ENCODE measurements at regions not wholly inside any gene's neighbourhood (a gene's known extent, or its start where the extent isn't known, plus 50 kb on each side); places are given as distances from the start of the nearest gene placed in this dataset.
"Not testable (repeated sequence)": the region's sequence is repeated elsewhere in the genome, so short reads cannot be mapped to it uniquely, and the experiment has no call there.

DNA sequence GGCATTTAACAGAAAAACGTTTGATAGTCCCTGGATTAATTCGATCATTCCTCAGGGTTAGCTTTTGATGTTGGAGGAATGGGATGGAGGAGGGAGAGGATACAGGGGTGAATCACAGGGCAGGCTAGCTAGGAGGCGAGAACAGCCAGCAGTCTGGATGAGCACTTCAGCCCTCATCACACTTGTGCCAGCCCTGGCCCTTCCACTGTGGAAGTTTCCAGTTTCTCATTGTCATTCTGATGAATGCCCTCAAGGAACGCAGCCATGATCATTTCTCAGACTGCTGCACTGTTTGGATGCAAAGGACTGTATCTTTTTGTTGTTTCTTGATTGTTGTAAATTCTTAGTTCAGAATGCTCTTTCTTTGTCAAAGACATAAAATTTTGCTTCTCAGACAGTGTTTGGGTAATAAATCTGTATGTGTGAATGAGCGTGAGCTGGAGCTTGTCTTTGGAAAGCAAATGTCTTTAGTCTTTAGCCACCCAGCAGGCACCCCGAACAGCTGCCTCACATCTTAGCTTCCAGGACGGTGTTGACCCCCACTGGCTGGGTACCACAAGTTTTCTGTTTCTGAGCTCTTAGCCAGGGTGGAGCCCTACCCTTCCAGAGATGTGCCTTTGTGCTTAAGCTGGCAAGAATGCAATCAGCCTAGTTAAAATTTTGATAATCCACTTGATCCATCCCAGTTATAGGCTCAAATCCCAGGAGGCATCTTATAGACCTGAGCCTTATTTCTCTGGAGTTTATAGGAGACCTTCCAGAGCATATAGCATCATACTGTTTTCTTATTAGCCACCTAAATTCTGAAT is 121.1 kb downstream of the PDCD6IP start:
- no peak for DNase-seq (ENCODE audit: low read depth in 2 of 2)

GRCh38 chr3:33920511-33920910 is 122.1 kb downstream of the PDCD6IP start:
- no peak for DNase-seq (ENCODE audit: low read depth in 2 of 2)

DNA sequence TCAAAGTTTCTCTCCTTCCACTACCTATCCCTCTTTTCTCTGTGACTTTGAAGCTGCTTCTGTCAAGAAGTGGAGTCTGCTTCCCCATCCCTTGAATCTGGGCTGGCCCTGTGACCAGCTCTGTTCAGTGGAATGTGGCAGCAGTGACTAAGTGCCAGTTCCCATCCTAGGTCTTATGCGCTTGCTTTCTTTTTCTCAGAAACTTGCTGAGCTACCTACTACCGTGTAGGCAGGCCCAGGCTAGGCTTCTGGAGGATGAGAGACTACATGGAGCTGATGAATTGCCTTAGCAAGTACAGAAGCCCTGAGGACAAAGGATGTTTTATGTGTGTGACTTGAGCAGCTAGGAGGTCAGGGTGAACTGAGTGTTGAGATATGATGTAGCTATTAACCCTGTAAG is 123.2 kb downstream of the PDCD6IP start:
- no peak for DNase-seq (ENCODE audit: low read depth in 2 of 2)

DNA sequence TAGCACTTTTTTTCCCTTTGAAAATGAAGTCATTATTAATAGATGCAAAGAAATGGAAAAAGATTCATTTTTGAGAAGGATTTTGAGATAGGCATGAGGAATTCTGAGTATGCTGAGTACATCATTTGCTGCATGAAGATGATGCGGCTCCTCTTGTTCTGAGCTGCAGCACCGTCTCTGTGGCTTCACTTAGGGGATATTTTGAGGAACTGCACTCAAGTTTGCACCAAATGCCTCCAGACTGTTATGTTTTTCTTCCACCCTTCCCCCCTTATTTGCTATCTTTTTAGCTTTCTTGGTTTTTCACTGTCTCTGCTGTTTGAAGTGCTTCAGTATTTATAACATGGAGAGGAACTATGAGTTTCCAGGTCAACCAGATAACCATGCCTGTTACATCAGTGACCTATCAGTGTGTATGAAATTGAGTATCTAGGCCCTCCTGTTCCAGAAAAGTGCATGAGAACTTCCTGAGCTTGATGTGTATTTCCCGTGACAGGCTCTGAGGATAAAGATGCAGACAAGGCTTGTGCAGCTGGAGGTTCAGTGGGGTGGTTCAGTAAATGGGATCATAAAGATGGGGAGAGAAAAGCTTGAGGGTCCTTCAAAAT is 128.7 kb downstream of the PDCD6IP start:
- no peak for DNase-seq (ENCODE audit: low read depth in 2 of 2)

DNA sequence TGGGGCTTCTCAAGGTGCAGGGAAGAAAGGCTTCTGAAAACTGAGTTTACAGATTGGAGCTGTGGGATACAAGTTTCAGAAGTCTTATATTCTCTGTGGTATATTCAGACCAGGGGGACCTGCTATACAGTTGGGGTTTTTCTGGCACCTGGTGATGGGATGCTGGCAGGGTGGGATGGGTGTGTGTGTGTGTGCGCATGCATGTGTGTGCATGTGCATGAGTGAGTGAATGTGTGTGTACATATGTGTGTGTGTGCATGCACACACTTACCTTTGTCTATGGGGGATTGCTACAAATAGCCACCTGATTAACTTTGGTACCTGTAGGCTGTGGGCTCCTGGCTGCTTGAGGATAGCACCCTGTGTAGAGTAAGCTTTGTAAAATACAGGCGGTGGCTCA is 131.4 kb downstream of the PDCD6IP start:
- no peak for DNase-seq (ENCODE audit: low read depth in 2 of 2)

DNA sequence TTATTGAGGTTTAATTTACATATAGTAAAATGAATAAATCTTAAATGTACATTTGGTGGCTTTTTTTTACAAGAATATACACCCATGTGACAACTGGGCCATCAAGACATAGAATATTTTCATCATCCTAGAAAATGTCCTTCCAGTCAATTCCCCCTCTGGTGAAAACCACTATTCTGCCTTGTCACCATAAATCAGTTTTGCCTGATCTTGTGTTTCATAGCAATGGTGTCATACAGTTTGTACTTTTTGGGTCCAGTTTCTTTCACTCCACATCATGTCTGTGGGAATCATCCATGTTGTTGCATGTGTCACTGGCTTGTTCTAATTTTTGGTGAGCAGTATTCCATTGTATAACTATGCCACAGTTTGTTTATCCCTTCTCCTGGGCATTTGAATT is 133.1 kb downstream of the PDCD6IP start:
- no peak for DNase-seq (ENCODE audit: low read depth in 2 of 2)

- no peak for DNase-seq (ENCODE audit: low read depth in 2 of 2)
These were observed 133.8 kb downstream of the PDCD6IP start for GRCh38 chr3:33932010-33932764.

DNA sequence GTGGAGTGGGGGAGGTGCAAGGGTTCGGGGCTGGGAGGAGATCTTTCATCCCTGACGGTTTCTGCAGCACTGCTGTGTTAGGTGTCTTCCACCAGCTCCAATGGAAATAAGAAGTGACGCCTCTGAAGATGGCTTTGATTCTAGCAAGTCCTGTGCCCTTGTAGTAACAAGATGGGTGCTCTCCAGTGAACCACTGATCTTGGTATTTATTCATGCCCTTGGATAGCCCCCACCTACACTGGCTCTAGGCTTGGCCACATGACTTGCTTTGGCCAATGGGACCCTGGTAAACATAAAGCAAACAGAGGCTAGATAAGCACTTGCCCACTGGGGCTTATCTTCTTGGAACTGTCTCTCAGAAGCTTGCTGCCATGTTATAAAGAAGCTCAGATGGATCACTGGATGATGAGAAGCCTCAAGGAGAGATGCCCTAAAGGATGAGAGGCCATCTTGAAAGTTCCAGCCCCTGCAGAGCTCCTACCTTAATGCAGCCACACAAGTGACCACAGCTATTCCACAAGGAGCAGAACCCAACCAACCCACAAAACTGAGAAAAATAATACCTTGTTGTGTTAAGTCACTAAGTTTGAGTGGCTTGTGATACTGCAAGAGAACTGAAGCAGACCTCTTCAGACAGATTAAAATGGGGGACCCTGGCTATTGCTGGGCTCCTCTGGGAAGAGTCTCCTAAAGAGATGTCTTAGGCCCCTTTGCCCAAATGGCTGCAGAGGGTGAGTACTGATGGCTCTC is 137.9 kb downstream of the PDCD6IP start:
- no peak for DNase-seq (ENCODE audit: low read depth in 2 of 2)

- no peak for DNase-seq (ENCODE audit: low read depth in 2 of 2)
These were observed 138.6 kb downstream of the PDCD6IP start for GRCh38 chr3:33936921-33937525.

GRCh38 chr3:33937628-33938027 is 139.2 kb downstream of the PDCD6IP start:
- no peak for DNase-seq (ENCODE audit: low read depth in 2 of 2)

DNA sequence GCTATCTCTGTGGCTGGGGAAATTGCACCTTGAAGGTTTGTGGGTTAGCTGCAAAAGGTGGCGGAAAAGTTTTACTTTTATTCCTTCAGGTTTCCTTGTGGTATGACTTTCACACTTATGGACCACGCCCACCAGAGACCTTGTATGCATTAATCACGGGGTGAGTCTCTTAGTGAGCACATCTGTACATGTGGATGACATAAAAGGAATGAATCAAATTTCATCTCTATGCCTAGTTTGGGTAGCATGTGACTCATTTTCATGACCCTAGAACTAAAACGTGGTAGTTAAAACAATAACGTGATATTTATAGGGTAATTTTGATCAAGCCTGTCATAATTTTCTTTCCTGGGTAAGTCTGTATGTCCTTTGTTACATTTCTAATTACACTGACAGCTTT is 141.7 kb downstream of the PDCD6IP start:
- peak in 1 of 2 donors; percentile 4 for DNase-seq (ENCODE audit: low read depth in 2 of 2)

- DNase-seq (ENCODE audit: low read depth in 2 of 2) = no peak
These were observed 142.3 kb downstream of the PDCD6IP start for GRCh38 chr3:33940736-33941135.

DNA sequence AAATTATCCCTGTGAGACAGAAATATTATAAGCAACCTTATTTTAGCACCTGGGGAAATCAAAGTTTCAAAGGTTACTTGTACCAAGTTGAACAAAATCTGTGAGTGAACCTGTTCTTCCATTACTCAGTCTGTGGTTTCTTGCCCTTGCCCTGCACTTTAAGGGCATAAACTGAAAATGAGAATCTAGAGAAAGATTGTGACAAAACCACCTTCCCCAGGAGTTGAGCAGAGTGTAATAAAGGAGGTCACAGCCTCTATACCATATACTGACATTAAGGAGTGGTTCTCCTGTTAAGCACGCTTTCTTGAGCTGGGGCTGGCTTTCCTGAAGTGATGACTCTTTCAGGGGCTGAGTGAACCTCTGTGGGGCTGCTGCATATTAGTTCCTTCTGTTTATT is 143.4 kb downstream of the PDCD6IP start:
- DNase-seq (ENCODE audit: low read depth in 2 of 2) = peak in 1 of 2 donors; percentile 1

DNA sequence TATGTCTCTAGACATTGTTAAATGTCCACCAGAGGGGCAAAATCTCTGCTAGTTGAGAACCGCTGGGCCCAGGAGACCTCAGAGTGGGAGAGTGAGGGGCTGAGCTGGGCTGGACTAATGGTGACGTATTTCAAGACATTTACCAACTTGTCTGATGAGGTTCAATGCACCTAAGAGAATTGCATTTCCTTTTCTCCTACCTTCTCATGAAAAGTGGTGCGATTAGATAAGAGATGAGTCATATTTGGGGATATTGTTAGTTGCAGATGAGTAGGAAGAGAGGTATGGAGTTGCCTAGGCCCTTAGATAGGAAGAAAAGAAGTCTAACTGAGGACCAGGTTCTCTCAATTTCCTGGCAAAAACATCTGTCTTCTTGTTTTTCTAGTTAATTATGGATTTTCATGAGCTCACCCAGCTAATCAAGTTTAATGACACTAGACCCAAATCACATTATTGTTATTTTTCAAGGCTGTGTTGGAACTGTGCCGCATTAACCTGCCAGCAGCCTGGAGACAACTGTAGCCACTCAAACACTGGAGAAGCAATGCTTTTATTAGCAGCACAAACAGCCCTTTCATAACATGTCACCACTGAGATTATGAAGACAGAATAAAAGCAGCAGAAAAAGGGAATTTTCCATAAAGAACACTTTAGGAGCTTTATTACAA is 144.2 kb downstream of the PDCD6IP start:
- no peak for DNase-seq (ENCODE audit: low read depth in 2 of 2)

DNA sequence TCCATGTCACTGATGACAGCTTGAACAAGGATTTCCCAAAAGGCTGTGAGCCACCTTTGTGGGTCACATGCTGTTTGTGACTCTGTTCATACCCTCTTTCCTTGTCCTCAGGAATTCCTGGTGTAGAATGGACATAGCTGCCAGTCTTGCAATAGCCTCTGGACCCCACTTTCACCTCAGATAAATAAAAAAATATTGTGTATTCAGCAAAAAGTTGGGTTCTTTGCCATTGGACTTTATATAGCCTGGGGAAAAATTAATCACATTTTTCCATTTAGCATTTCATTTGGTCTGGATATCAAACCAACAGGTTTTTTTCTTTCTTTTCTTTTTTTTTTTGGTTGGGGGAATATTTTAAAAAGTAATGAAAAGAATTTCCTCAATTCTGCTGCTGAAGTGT is 144.8 kb downstream of the PDCD6IP start:
- DNase-seq (ENCODE audit: low read depth in 2 of 2) = no peak

DNA sequence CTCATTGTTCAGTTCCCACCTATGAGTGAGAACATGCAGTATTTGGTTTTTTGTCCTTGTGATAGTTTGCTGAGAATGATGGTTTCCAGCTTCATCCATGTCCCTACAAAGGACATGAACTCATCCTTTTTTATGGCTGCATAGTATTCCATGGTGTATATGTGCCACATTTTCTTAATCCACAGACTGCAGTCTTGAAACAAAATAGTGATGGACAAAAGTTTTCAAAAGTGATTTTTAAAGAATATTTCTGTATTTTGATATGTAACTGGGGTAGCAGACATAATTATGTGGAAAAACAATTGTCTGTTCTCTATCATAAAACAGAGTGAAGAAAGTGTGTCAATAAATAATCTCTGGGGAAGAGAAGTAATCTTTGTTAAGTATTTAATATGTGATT is 148.2 kb downstream of the PDCD6IP start:
- DNase-seq (ENCODE audit: low read depth in 2 of 2) = not testable (repeated sequence)

DNA sequence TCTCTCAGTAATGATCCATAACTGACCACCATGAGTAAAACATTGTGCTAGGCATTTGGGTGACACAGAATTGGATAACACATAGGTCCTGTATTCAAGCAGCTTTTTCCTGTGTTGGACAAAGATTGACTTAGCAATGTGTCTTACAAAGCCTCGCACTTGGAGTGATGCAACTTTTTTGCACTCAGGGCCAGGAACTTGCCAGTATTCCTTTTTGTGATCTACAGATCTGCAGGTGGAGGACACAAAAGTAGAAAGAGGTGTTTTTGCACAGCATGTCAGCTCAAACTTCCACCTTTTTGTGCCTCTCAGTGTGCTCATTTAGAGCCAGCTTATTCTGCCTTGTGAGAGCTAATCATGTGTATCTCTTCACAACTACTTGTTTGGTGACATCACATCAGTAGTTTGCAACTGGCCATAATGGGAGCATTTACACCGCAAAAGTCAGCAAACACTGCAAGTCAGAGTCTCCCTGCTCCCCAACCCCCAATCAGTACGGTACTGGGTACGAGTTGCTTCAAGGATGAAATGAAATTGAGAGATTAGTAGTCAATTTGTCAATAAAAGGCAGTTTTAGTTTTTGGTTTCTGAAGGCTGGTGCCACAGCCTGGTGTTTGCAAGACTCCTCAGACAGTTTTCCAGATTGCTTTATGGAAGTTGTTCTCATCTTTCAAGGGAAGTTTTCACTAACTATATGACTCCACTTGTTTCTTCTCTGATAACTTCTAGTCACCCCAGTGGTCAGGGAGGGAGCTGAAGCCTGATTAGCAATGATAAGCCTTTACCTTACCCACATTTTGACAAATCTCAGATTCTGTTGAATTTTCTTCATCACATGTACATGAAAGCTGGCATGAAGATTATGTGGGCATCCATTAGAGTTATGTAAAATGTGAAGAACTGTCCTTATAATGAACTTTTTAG is 149.1 kb downstream of the PDCD6IP start:
- no peak for DNase-seq (ENCODE audit: low read depth in 2 of 2)

- DNase-seq (ENCODE audit: low read depth in 2 of 2) = no peak
These were observed 150.6 kb downstream of the PDCD6IP start for GRCh38 chr3:33949074-33949473.

- no peak for DNase-seq (ENCODE audit: low read depth in 2 of 2)
These were observed 156.5 kb downstream of the PDCD6IP start for GRCh38 chr3:33954956-33955355.

DNA sequence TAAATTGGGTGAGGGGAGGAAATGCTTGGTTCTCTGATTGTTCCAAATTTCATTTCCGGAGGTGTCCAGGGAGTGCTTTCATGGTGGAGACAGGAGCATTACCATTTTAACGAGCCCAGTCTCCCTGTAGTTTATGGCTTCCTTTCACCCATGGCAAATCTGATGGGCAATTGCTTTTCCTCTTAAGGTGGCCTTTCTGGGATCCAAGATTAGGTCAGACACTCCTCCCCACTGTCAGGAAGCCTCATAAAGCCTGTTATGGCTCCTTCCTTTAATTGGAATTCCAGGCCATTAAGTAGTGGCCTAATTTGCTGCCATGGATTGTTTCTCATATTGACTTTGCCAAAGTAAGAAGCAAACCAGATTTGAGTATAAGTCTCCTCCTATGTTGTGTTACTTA is 157.8 kb downstream of the PDCD6IP start:
- no peak for DNase-seq (ENCODE audit: low read depth in 2 of 2)
